ENCODE measurements at regions not wholly inside any gene's neighbourhood (a gene's known extent, or its start where the extent isn't known, plus 50 kb on each side); places are given as distances from the start of the nearest gene placed in this dataset.

DNA sequence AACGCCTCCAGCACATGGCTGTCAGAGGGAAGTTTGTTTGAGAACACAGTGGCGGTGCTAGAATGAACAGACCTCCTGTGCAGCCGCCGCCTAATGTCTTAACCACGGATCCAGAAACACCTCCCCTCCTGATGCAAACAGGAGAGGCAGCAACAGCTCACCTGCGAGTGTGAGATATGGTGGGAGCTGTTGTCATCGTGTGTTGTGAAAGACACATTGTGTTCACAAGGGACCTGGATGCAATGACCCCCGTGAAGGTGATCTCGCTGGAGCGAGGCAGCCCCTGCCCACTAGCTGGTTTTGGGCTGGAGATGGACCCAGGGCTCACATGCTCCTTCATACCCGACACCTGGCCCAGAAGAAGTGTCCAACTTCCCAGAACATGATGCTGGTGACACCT, 315.3 kb upstream of the C1orf174 start:
- intact Hi-C loops (cut with DNase I, micrococcal nuclease) = no loop called here
- no peak for DNase-seq
- no peaks in the 10 kb centered on the region for H3K36me3 ChIP-seq (ENCODE audit: low read depth)
- H3K4me1 ChIP-seq (ENCODE audit: low read depth) = no peaks in the 10 kb centered on the region
- no peak for TF ChIP-seq CTCF (IDR thresholded peaks at IDR 0.05)
- ATAC-seq = no peak
- no peaks in the 10 kb centered on the region for H3K9me3 ChIP-seq
- no peak overlapping the region for H3K4me3 ChIP-seq

- ATAC-seq = no peak
- Histone ChIP-seq H3K36me3 (ENCODE audit: low read depth) (no peaks in the 10 kb centered on the region), H3K4me1 (ENCODE audit: low read depth) (no peaks in the 10 kb centered on the region), H3K4me3 (no peak overlapping the region), H3K9me3 (no peaks in the 10 kb centered on the region)
- no peak for TF ChIP-seq CTCF (IDR thresholded peaks at IDR 0.05)
- intact Hi-C loops (cut with DNase I, micrococcal nuclease) = no loop called here
- DNase-seq = no peak
Measured at GRCh38 chr1:4216231-4216630, 316.2 kb upstream of the C1orf174 start.

GRCh38 chr1:4218619-4219018, 318.5 kb upstream of the C1orf174 start:
- DNase-seq (no peak), ATAC-seq (no peak)
- no peaks in the 10 kb centered on the region for H3K4me1 ChIP-seq (ENCODE audit: low read depth)
- no peak overlapping the region for H3K4me3 ChIP-seq
- H3K9me3 ChIP-seq = no peaks in the 10 kb centered on the region
- TF ChIP-seq CTCF (IDR thresholded peaks at IDR 0.05) = no peak
- no peaks in the 10 kb centered on the region for H3K36me3 ChIP-seq (ENCODE audit: low read depth)
- intact Hi-C loops (cut with DNase I, micrococcal nuclease) = no loop called here

DNA sequence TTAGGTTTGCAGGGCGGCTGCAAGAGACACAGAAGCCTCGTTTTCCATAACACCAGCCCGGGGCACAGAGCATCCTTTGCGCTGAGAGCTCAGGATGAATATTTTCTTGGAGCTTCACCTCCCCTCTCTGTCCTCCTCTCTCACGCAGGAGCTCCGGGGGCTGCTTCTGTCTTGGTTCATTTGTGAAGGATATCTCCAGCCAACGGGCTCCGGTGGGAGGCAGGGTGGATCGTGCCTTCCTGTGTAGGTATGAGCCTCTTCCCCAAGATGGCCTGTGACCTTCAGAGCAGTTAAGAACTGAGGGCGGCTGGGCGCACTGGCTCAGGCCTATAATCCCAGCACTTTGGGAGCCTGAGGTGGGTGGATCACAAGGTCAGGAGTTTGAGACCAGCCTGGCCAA, 319.0 kb upstream of the C1orf174 start:
- no peak for TF ChIP-seq CTCF (IDR thresholded peaks at IDR 0.05)
- no peak overlapping the region for H3K4me3 ChIP-seq
- intact Hi-C loops (cut with DNase I, micrococcal nuclease) = no loop called here

GRCh38 chr1:4219826-4220225, 319.8 kb upstream of the C1orf174 start:
- Histone ChIP-seq H3K4me3 (no peak overlapping the region), H3K4me1 (ENCODE audit: low read depth) (no peaks in the 10 kb centered on the region), H3K36me3 (ENCODE audit: low read depth) (no peaks in the 10 kb centered on the region), H3K9me3 (no peaks in the 10 kb centered on the region)
- DNase-seq = no peak
- no peak for ATAC-seq
- no peak for TF ChIP-seq CTCF (IDR thresholded peaks at IDR 0.05)
- intact Hi-C loops (cut with DNase I, micrococcal nuclease) = no loop called here

More for the DNA sequence above, 319.0 kb upstream of the C1orf174 start:
- H3K4me1 ChIP-seq (ENCODE audit: low read depth) = no peaks in the 10 kb centered on the region
- no peak for DNase-seq
- no peaks in the 10 kb centered on the region for H3K36me3 ChIP-seq (ENCODE audit: low read depth)
- no peaks in the 10 kb centered on the region for H3K9me3 ChIP-seq
- ATAC-seq = no peak

DNA sequence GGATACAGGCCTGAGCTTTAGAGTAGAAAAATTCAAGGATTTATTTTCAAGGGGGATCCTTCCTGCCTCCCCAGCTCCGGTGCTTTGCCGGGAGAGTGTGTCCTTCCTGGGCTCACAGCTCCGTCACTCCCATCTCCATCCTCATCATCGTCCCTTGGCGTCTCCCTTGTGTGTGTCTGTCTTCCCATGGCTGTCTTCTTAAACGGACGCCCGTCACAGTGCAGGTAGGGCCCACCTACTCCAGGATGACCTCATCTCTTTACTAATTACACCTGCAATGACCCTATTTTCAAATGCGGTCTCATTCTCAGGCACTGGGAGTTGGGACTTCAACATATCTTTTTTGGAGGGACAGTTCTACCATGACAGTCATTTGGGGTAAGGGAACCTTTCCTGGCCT, 320.3 kb upstream of the C1orf174 start:
- H3K4me3 ChIP-seq = no peak overlapping the region
- ATAC-seq = no peak
- H3K9me3 ChIP-seq = no peaks in the 10 kb centered on the region
- no peak for DNase-seq
- no peaks in the 10 kb centered on the region for H3K4me1 ChIP-seq (ENCODE audit: low read depth)
- no peaks in the 10 kb centered on the region for H3K36me3 ChIP-seq (ENCODE audit: low read depth)
- intact Hi-C loops (cut with DNase I, micrococcal nuclease) = no loop called here
- TF ChIP-seq CTCF (IDR thresholded peaks at IDR 0.05) = no peak

Data from mucosa of descending colon (tissue), 3 donors.